EH (cell line): ENCODE measurements at regions not wholly inside any gene's neighbourhood (a gene's known extent, or its start where the extent isn't known, plus 50 kb on each side); places are given as distances from the start of the nearest gene placed in this dataset.
"Not testable (repeated sequence)": the region's sequence is repeated elsewhere in the genome, so short reads cannot be mapped to it uniquely, and the experiment has no call there.

Experiments
- DNase-seq: peaks from one replicate; pipeline ENCODE4 v3.0.0-alpha.2; 2015; ENCODE audit warnings: low read depth

DNA sequence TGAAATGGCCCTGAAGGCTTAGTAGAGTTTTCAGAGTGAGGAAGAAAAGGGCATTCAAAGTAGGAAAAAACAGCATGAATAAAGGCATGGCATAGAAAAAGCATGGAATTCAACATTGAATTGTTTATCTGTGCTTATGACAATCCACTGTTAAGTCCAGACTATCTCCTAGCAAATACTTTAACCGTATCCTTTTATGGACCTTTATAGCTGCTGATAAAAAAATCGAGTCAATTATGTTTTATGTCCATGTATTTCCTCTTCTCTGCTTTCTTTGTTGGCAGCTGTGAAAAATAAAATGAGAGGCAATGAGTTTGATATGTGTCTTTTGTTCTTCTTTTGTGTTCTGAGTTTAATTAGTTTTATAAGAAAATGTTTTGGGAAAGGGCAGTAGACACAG lies 70.4 kb downstream of the TDRD15 start:
- no peak for DNase-seq

DNA sequence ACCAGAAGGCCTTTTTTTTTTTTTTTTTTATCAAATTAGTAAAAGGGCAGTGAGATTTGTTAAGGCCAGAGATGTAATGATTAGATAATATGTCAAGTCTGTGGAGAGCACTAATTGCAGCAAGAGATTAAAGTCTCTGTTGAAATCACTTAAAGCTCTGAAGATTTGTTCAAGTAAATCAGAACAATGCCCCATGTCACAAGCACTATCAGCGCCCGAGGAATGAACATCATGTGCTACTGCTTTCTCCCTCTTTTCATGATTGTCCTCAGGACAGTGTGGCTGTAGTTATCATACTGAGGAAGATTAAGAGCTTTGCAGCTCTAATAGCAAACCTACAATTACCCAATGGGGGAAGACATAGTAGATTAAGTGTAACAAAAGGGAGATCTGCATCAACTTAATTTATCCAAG lies 71.1 kb downstream of the TDRD15 start:
- no peak for DNase-seq

DNA sequence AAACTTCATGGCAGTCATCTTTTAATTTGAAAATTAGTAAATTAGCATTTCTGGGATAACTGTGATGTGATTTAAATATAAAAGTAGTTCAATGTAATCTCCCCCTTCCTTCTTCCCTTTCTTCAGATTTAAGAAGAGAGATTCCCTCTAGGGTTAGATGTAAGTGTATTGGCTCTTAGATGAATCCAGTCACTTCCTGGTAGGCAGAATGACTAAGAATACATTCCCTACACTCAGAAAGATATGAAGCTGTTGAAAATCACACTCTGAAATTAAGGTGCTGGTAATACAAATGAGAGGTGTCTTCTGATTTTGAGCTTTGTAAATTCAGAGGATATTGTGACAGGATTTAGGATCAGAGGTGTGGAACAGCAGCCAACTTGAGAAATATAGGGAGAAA lies 71.6 kb downstream of the TDRD15 start:
- DNase-seq = no peak

DNA sequence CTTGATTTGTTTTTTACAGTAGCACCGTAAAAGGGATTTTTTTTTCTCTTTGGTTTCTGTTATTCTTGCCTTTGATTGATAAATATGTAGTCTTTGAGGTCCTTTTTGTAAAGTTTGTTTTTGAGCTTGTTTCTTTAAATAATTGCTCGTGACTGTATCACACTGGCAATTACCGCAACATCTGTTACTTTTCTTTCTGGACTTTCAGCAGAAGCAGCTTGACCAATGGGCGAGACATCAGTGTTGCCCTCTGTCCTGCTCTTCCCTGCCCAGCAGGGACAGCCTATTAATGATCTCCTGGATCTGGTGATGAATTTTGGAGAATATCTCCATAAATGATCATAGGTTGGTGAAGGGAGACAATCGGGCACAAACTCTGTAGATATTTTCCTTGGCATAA lies 74.9 kb downstream of the TDRD15 start:
- no peak for DNase-seq

DNA sequence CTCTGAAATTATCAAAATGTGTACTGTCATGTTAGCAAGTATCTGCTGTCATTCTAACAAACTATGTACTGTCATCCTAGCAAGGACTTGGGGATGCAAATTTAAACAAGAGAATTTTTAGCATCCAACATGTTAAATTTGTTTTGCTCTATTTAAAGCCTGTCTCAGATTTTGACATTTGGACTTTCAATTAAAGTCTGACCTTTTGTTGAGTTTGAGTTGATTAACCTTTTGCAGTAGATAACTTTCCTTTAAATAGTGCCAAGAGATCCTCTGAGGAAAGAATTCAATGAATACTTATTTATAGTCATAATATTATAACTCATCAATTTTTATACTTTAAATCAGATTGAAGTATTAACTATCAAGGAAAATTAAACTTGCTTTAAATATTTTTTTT lies 80.2 kb downstream of the TDRD15 start:
- no peak for DNase-seq

DNA sequence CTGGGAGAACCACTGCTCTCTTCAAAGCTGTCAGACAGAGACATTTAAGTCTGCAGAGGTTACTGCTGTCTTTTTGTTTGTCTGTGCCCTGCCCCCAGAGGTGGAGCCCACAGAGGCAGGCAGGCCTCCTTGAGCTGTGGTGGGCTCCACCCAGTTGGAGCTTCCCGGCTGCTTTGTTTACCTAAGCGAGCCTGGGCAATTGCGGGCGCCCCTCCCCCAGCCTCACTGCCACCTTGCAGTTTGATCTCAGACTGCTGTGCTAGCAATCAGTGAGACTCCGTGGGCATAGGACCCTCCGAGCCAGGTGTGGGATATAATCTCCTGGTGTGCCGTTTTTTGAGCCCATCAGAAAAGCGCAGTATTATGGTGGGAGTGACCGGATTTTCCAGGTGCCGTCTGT lies 90.3 kb downstream of the TDRD15 start:
- DNase-seq = not testable (repeated sequence)

DNA sequence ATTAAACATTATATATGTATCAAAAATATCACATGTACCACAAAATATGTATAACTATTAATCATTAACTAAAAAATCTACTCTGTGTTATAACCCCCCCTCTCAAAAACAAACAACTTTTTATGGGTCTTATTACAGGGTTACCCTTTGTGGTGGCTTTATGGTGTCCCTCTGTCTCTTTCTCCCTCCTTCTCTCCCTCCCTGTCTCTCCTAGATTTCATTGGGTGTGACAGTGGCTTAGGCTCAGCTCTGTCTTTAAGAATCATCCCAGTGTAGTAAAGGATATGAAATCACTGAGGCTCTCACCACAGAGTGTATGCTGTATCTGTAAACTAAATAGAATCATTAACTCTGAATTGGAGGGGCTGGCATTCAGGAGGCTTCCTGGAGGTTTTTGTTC lies 93.7 kb downstream of the TDRD15 start:
- no peak for DNase-seq

DNA sequence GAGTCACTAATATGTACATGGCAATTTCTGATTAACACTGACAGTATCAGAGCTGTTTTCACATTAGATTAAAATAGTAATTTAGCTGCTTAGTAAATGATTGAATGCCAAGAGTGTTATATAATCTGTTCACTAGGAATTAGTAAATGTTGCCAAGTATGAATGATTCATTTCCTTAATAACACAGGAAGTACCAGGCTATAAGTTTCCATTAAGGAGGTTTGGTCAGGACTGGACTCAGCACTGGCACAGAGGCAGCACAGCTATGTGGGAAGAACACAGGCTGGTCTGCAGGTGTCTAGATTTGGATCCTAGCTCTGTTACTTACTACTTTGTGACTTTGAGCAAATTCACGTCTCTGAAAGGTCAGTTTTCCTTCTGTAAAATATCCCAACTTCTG lies 97.2 kb downstream of the TDRD15 start:
- no peak for DNase-seq

DNA sequence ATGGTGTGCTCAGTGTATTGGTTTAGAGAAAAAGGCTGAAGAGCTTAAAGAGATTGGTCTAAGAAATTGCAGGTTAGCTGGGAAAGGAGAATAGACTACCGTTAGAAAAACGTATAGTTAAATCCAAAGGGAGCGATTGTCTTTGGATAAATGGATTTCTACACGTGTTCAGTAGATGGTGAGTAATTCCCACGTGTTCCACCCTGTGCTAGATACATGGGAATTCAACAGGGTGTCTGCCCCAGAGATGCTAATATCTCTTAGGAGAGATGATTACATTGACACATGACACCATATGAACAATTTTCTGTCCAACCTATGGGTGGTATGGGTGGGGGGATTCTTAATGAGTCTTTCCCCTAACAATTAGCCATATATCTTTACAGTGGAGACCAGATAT lies 99.8 kb downstream of the TDRD15 start:
- no peak for DNase-seq

DNA sequence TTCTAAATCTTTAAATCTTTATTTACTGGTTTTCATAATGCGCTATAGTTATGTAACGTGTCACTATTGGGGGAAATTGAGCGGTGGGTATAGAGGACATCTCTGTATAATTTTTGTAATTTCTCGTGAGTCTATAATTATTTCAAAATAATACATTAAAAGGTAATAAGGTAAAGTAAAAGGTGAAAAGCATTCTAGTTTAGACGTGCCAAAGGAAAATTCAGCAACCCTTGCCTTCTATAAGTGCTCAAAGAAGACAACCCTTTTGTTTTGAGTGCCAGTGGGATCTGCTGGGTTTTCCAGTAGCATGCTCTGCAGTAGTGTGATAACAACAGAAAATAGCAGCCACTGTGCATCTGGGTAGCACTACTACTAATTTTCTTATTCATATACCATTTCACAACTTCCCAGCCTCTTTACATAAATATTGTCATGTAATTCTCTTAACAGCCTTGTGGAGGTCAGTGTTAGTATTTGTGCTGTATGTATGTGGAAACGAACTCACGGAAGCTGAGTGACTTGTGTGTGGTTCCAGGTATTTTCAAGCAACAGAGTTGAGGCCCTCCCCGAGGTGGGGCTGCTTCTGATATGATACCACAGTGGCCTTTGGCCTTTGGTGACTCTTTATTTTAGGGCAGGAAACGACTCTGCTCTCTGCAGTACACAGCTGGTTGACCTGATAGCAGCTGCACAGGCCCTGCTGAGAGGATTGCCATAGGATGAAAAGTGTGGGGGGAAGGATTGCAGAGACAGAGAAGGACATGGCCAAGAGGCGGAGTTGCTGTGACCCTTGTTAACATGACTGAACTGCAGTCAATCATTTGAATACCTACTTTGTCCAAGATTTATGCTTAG lies 104.5 kb downstream of the TDRD15 start:
- no peak for DNase-seq

DNA sequence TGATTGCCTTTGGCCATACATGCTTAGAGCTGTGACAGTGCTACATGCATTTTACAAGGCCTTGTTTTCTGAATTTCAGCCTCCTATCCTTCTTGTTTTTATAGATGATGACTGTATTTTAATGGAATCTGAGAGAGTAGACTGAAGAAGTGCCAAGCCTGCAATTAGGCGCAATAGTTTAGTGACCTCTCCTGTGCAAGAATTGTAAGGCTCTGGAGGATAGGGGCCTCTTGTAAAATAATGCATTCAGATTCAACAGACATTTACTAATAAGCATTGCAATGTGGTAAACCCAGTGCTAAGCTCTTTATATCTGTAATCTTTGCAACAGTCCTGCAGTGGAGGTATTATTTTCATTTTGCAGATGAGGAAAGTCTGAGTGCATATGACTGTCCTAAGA lies 105.5 kb downstream of the TDRD15 start:
- DNase-seq = no peak

DNA sequence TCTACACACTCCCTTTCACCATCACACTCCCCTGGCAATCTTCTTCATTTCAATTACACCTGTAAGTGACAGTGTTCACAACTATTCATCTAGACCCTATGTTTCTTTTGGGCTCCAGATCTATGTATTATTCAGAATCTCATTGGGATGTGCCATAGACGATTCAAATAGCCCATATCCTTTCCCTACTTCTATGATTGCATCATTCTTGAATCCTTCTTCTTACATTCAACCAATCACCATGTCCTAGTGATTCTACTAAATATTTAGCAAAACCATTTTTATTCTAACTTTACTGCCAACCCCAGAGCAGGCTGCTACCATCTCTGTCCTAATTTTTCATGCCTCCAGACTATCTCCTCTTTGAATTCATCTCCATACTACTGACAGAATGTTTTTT lies 106.4 kb downstream of the TDRD15 start:
- DNase-seq = no peak

DNA sequence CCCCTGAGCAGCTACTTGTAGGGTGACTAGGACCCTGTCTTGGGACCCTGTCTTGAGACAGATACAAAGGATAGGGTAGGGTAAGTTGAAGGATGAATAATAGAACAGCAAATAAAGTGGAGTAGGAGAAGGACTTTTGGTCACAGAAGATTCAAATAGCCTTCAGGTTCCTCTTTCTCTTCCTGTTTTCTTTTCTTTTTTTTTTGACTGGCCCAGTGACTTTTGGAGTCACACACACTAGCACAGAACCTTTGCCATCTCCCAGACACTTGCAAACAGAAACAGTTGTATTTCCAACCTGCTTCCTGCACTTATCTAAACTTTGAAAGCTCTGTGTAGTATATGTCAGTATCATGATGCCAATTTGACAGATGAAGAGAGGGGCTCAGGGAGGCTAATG lies 108.2 kb downstream of the TDRD15 start:
- no peak for DNase-seq

DNA sequence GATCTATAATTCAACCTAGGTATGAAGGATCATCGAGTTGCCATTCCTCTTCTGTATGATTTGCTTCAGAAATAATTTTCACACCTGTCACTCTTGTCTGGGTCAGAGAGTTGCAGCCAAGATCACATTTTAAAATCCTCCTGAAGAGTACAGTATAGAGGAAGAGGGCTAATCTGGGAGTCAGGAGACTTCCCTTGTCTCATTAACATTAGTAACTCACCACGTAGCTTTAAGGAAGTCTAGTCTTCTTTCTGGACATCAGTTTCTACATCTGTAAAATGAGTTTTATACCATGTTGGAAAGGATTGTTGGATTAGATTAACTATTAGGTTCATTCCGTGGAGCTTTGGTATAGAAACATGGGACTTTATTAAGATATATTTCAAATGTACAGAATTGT lies 109.4 kb downstream of the TDRD15 start:
- no peak for DNase-seq

DNA sequence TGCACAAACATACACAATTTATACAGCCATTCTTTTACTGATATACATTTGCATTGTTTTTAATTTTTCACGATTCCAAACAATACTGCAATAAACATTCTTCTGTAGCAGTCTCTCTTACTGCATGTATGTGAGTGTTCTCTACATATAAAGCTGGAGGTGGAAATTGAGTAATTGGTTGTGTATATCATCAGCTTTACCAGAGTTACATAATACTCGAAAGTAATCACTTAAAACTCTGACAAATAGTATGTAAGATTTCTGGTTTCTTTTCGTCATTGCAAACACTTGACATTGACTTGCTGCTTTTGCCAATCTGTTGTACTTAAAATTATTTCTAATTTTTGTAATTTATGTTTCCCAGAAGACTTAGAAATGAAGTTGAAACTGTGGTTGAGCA lies 110.2 kb downstream of the TDRD15 start:
- DNase-seq = no peak

DNA sequence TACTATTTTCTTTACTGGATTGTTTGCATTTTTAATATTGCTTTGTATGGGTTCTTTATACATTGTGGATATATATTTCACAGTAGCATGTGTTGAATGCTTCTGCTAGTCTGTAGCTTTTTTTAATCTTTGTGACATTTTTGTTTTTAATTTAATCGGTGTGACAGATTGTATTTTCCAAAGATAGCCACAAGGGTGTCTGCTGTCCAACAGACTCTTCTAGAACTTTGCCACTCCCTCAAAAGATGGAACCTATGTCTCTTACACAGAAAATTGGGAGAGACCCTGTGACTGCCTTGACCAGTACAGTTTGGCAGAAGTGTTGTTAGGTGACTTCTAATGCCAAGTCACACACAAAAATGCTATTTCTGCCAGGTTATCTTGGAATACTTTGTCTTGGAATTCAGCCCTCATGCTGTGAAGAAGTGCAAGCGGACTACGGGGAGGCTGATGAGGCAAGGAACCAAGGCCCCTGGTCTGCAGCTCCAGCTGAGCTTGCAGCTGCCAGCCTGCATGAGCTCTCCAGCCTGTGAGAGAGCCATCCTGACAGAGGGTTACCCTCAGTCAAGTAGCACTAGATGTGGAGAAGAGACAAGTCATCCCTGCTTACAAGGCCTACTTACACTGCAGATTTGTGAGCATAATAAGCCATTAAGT lies 110.8 kb downstream of the TDRD15 start:
- no peak for DNase-seq

DNA sequence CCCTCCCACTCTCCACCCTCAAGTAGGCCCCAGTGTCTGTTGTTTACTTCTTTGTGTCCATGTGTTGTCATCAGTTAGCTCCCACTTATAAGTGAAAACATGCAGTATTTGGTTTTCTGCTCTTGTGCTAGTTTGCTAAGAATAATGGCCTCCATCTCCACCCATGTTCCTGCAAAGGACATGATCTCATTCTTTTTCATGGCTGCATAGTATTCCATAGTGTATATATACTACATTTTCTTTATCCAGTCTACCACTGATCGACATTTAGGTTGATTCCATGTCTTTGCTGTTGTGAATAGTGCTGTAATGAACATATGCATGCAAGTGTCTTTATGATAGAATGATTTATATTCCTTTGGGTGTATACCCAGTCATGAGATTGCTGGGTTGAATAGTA lies 116.0 kb downstream of the TDRD15 start:
- not testable (repeated sequence) for DNase-seq

DNA sequence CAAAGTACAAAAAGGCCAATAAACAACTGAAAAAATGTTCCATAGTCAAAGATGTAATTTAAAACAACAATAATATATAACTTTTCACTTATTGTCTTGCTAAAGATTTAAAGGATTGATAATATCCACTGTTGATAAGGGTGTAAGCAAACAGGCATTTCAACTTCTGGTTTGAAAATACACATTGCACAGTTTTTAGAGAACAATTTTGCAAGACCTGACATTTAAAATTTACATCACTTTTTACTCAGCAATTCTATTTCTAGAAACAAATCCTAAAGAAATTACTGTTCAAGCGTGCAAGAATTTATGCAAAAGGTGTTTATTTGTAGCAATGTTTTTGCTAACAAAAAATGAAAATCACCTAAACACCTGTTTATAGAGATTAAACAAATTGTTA lies 120.4 kb downstream of the TDRD15 start:
- no peak for DNase-seq

DNA sequence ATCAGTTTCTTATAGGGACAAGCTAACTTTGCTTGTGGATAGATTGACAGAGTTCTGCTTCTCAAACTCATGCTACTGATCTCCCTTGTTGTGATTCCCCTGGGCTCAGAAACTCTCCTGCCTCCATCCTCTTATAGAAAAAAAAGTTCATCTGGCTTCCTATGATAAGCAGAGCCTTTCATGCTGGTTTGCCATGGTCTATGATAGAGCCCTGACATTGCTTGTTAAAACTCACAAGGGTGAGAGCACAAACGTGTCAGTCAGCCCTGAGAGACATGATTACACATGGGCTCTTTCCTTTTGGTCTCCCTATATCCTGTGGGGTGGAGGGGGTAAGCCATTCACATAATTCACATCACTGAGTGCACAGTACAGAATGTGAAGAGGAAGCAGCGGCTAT lies 121.8 kb downstream of the TDRD15 start:
- DNase-seq = no peak

DNA sequence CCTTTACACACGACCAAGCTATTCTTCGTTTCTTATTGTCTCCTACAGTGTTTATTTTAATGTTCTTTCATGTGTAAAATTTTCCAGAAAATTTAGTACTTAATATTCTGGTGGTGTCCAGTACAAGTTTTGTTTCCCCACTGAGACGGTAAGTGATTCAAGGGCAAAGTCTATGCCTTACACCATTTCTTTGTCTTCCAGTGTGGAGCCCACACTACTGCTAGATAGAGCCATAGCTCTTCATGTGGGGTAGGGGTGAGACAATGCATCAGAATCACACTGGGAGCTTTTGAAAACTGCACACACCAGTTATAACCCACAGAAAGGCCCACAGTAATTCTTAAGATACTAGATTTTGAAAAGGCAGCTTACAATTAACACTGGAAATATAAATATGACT lies 125.6 kb downstream of the TDRD15 start:
- no peak for DNase-seq

DNA sequence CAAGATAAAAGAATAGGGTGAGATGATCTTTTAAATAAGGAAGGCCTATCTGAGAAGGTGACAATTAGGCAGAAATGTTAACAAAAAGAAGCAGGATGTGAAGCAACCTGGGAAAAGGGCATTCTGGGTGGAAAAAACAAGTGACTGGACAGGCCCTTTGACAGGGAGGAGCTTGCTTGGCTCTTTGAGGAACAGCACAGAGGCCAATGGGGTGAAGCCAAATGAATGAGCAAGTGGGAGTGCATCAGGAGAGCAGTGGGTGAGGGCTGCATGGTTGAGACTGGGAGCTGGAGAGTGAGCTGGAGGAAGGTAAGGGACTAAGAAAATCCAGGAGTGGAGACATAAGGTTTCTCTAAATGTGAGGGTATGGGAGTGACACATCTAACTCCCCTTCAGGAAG lies 126.9 kb downstream of the TDRD15 start:
- DNase-seq = no peak

DNA sequence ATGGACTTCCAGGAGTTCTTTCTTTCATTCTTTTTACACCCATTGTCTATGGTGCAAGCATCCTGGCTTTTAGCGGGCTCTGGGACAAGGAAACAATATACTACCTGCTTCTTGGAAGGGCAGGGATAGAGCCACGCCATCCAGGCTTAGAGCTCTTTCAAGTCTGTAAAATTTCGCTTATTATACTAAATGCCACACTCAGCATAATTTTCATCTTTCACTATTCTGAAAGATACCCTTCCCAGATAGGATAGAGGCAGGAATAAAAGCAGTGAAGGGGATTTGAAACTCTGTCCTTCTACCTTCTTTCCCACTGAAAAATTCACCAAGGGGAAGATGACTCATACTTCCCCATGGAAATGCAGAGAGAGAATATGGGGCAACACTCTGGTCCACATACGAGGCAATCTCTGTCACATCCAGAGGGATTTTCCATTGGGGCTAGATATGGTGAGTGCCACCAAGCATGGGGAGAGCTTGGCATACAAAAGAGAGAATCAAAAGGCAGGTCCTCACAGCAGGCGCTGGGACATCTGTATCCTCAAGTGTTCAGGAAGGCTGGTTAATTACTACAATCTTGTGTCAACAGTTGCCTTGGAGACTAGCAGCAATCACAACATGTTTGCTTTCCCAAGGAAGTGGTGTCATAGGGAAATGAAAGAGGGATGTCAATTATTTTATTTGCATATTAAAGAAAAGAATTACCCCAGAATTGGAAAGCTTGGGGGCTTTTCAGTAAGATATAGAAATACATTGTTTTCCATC lies 127.6 kb downstream of the TDRD15 start:
- no peak for DNase-seq
